Trophoblast cell (in vitro differentiated cells and primary cell): ENCODE measurements at regions not wholly inside any gene's neighbourhood (a gene's known extent, or its start where the extent isn't known, plus 50 kb on each side); places are given as distances from the start of the nearest gene placed in this dataset.

Experiments used
- DNase-seq, 2 donors: peaks; one replicate each; pipeline ENCODE4 v3.0.0-alpha.2; 2016
- H2AFZ ChIP-seq: 2 replicates; pipeline ENCODE4 v1.6.1; 2013; ENCODE audit warnings: low read length, moderate library complexity, mild to moderate bottlenecking; ENCODE audit not compliant: insufficient read depth, poor library complexity
- H2AK5ac ChIP-seq: 2 replicates; pipeline ENCODE4 v1.6.1; 2013; ENCODE audit warnings: mild to moderate bottlenecking, low read length
- H2BK120ac ChIP-seq: 2 replicates; pipeline ENCODE4 v1.6.1; 2013; ENCODE audit warnings: low read length, mild to moderate bottlenecking, moderate library complexity; ENCODE audit not compliant: insufficient read depth, poor library complexity
- H2BK12ac ChIP-seq: 2 replicates; pipeline ENCODE4 v1.6.1; 2013; ENCODE audit warnings: mild to moderate bottlenecking, low read length, moderate library complexity
- H2BK5ac ChIP-seq: 2 replicates; pipeline ENCODE4 v1.6.1; 2013; ENCODE audit warnings: low read length, low read depth, moderate library complexity, mild to moderate bottlenecking; ENCODE audit not compliant: poor library complexity
- H3K14ac ChIP-seq: 2 replicates; pipeline ENCODE4 v1.6.1; 2013; ENCODE audit warnings: mild to moderate bottlenecking, low read length
- H3K18ac ChIP-seq: 2 replicates; pipeline ENCODE4 v1.6.1; 2013; ENCODE audit warnings: mild to moderate bottlenecking, low read length
- H3K23ac ChIP-seq: 2 replicates; pipeline ENCODE4 v1.6.1; 2013; ENCODE audit warnings: low read length
- H3K27ac ChIP-seq: 2 replicates; pipeline ENCODE4 v1.5.1; 2013; ENCODE audit warnings: low read depth, mild to moderate bottlenecking, inconsistent platforms, low read length, moderate library complexity
- H3K27me3 ChIP-seq: 2 replicates; pipeline ENCODE4 v1.6.1; 2013; ENCODE audit warnings: inconsistent platforms, mild to moderate bottlenecking, low read length, moderate library complexity; ENCODE audit not compliant: insufficient read depth
- H3K36me3 ChIP-seq, 2 experiments: 1 replicate in 1 of 2; 2 replicates in 1 of 2; pipeline ENCODE4 v1.6.1; 2013; ENCODE audit warnings: low read length in 2 of 2, mild to moderate bottlenecking in 2 of 2, moderate library complexity in 1 of 2; ENCODE audit not compliant: insufficient read depth in 2 of 2, control insufficient read depth in 1 of 2
- H3K4ac ChIP-seq: 2 replicates; pipeline ENCODE4 v1.6.1; 2013; ENCODE audit warnings: low read depth, mild to moderate bottlenecking, low read length, moderate library complexity
- H3K4me1 ChIP-seq, 2 experiments: 1 replicate in 1 of 2; 2 replicates in 1 of 2; pipeline ENCODE4 v1.6.1; 2013; ENCODE audit warnings: low read length in 2 of 2, mild to moderate bottlenecking in 2 of 2, moderate library complexity in 1 of 2; ENCODE audit not compliant: insufficient read depth in 2 of 2, control insufficient read depth in 1 of 2
- H3K4me2 ChIP-seq: 2 replicates; pipeline ENCODE4 v1.6.1; 2013; ENCODE audit warnings: inconsistent platforms, mild to moderate bottlenecking, low read length, moderate library complexity
- H3K4me3 ChIP-seq: 2 replicates; pipeline ENCODE4 v1.5.1; 2013; ENCODE audit warnings: mild to moderate bottlenecking, low read depth, low read length, inconsistent platforms
- H3K79me1 ChIP-seq: one replicate; pipeline ENCODE4 v1.6.1; 2013; ENCODE audit warnings: low read length
- H3K79me2 ChIP-seq: 2 replicates; pipeline ENCODE4 v1.6.1; 2013; ENCODE audit warnings: low read length, mild to moderate bottlenecking; ENCODE audit not compliant: control insufficient read depth, insufficient read depth, poor library complexity
- H3K9ac ChIP-seq: 2 replicates; pipeline ENCODE4 v1.6.1; 2013; ENCODE audit warnings: mild to moderate bottlenecking, low read length
- H3K9me3 ChIP-seq: 2 replicates; pipeline ENCODE4 v1.6.1; 2013; ENCODE audit warnings: low read depth, mild to moderate bottlenecking, control low read depth, inconsistent platforms, low read length; ENCODE audit not compliant: insufficient read depth
- H4K12ac ChIP-seq: 2 replicates; pipeline ENCODE4 v1.6.1; 2013; ENCODE audit warnings: low read depth, mild to moderate bottlenecking, low read length, moderate library complexity
- H4K8ac ChIP-seq: 2 replicates; pipeline ENCODE4 v1.6.1; 2013; ENCODE audit warnings: low read depth, mild to moderate bottlenecking, low read length, moderate library complexity
- H4K91ac ChIP-seq: one replicate; pipeline ENCODE4 v1.6.1; 2013; ENCODE audit warnings: low read depth, mild to moderate bottlenecking, low read length, moderate library complexity
- WGBS: extraction: QIAGEN DNeasy Blood & Tissue Kit; methylation state at CpG from one replicate; pipeline ENCODE4 v1.1.7; 2013; ENCODE audit warnings: missing lambda C conversion rate; ENCODE audit not compliant: insufficient read length, insufficient coverage; ENCODE audit errors: extremely low coverage; 5-methylcytosine and 5-hydroxymethylcytosine counted together

DNA sequence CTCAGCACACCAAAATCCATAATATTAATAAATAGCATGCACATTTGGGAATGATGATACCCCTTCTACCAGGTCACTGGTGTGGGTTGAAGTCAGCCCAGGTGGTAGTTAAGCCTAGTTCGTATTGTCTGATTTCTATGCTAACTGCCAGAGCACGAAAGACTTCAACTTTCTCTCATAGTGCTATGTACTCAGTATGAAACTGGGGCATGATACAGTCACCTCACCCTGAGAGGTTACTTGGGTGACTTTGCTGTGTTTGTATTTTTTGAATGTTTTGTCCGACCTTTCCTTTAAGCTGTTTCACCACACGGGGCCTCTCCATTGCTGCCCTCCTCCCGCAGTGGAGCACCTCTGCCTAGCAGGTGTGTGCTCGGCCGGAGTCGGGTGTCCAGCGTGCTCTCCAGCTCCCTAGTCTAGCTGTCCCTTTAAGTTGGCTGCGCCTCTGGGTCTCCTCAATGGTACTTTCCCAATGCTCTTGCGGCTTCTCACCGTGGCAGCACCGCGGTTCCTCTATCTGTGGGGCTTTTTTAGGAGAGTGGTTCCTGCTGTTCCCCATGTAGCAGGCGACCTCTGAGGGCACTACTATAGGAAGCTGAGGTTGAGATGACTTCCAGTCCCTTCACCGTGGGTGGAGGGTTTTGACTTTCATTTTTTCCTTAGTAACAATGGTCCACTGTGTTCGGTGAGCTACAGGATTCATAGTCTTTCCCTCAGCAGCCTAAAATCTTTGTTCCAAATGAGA is 524.0 kb upstream of the PFKP start:
- Histone ChIP-seq H4K8ac (no peak overlapping the region), H3K27ac (no peak overlapping the region), H3K18ac (no peak overlapping the region), H3K4me2 (no peak overlapping the region), H3K27me3 (no peaks in the 10 kb centered on the region), H3K79me2 (no peaks in the 10 kb centered on the region), H4K91ac (no peak overlapping the region), H2BK5ac (no peak overlapping the region), H3K4me1 (no peaks in the 10 kb centered on the region), H3K23ac (no peak overlapping the region), H3K4me3 (no peak overlapping the region), H2AK5ac (no peak overlapping the region), H2BK12ac (no peak overlapping the region), H2BK120ac (no peak overlapping the region), H4K12ac (no peak overlapping the region), H3K79me1 (no peaks in the 10 kb centered on the region), H3K9ac (no peak overlapping the region), H3K9me3 (no peaks in the 10 kb centered on the region), H3K36me3 (no peaks in the 10 kb centered on the region), H2AFZ (no peak overlapping the region), H3K4ac (no peak overlapping the region), H3K14ac (no peak overlapping the region)
- no CpG with 5 or more reads among the region's 17 CpGs for WGBS
- no peak for DNase-seq

DNA sequence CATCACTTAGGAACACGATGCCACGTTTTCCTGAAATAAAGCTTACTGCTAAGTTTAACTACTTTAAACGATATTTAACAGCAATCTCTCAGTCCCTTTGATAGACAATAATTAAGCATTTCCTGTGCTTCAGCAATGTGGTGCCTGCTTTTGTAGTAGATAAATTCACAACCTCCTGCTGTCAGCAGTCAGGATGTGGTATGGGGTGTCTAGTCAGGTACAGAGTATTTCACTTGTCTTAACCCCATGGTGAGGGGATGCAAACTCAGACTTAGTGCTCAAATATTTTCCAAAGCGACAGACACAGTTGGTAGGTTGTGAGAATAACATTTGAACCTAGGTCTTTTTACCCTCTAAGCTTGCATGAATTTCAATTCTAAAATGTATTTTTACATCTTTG is 526.2 kb upstream of the PFKP start:
- WGBS: no CpG with 5 or more reads among the region's 4 CpGs
- H4K12ac ChIP-seq: no peak overlapping the region
- no peak overlapping the region for H3K18ac ChIP-seq
- H3K4me3 ChIP-seq: no peak overlapping the region
- H3K14ac ChIP-seq: no peak overlapping the region
- H3K79me1 ChIP-seq: no peaks in the 10 kb centered on the region
- no peak overlapping the region for H3K27ac ChIP-seq
- no peak overlapping the region for H3K4me2 ChIP-seq
- no peak overlapping the region for H2AFZ ChIP-seq
- no peaks in the 10 kb centered on the region for H3K27me3 ChIP-seq
- no peaks in the 10 kb centered on the region for H3K4me1 ChIP-seq
- H2BK12ac ChIP-seq: no peak overlapping the region
- DNase-seq: no peak
- no peak overlapping the region for H2AK5ac ChIP-seq
- H4K8ac ChIP-seq: no peak overlapping the region
- no peaks in the 10 kb centered on the region for H3K79me2 ChIP-seq
- no peak overlapping the region for H2BK120ac ChIP-seq
- no peak overlapping the region for H4K91ac ChIP-seq
- no peak overlapping the region for H3K9ac ChIP-seq
- no peak overlapping the region for H3K4ac ChIP-seq
- H3K23ac ChIP-seq: no peak overlapping the region
- no peak overlapping the region for H2BK5ac ChIP-seq
- no peaks in the 10 kb centered on the region for H3K9me3 ChIP-seq
- H3K36me3 ChIP-seq: no peaks in the 10 kb centered on the region

DNA sequence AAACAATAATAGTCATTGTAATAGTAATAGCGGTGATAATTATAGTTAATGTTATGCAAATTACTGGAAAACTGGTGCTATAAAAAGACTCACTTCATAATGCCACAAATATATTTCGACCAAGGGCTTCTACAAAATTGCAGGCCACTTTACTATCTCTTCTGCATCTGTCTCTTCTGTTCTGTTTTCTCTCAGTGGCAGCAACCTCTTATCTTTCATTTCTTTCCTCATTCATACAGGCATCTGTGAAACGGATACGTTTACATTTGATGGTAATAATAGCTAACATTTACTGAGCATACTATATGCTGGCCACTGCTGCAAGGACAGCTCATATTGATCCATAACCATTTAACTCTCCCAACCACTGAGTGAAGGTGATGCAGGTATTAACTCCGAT is 537.4 kb upstream of the PFKP start:
- no peak overlapping the region for H2BK12ac ChIP-seq
- no peak overlapping the region for H3K4me2 ChIP-seq
- no peak overlapping the region for H2BK120ac ChIP-seq
- H3K18ac ChIP-seq: no peak overlapping the region
- H2BK5ac ChIP-seq: no peak overlapping the region
- no peak overlapping the region for H3K4me3 ChIP-seq
- H3K36me3 ChIP-seq: no peaks in the 10 kb centered on the region
- H2AK5ac ChIP-seq: no peak overlapping the region
- H3K23ac ChIP-seq: no peak overlapping the region
- no peak overlapping the region for H3K9ac ChIP-seq
- H3K4ac ChIP-seq: no peak overlapping the region
- DNase-seq: no peak
- no peaks in the 10 kb centered on the region for H3K79me2 ChIP-seq
- H3K9me3 ChIP-seq: peaks cover 2% of the 10 kb centered on the region
- no peak overlapping the region for H4K8ac ChIP-seq
- H3K14ac ChIP-seq: no peak overlapping the region
- H3K79me1 ChIP-seq: no peaks in the 10 kb centered on the region
- no CpG with 5 or more reads among the region's 5 CpGs for WGBS
- H2AFZ ChIP-seq: no peak overlapping the region
- H3K27ac ChIP-seq: no peak overlapping the region
- H3K27me3 ChIP-seq: no peaks in the 10 kb centered on the region
- no peaks in the 10 kb centered on the region for H3K4me1 ChIP-seq
- H4K12ac ChIP-seq: no peak overlapping the region
- H4K91ac ChIP-seq: no peak overlapping the region

GRCh38 chr10:2525781-2526180 is 541.6 kb upstream of the PFKP start:
- WGBS: no CpG with 5 or more reads among the region's 12 CpGs
- Histone ChIP-seq H3K79me2 (no peaks in the 10 kb centered on the region), H3K9ac (no peak overlapping the region), H3K9me3 (peaks cover 4% of the 10 kb centered on the region), H3K4me2 (no peak overlapping the region), H3K27ac (no peak overlapping the region), H2BK5ac (no peak overlapping the region), H3K36me3 (no peaks in the 10 kb centered on the region), H4K8ac (no peak overlapping the region), H3K14ac (no peak overlapping the region), H3K18ac (no peak overlapping the region), H3K23ac (no peak overlapping the region), H4K12ac (no peak overlapping the region), H3K4me3 (no peak overlapping the region), H2AFZ (no peak overlapping the region), H3K4me1 (no peaks in the 10 kb centered on the region), H4K91ac (no peak overlapping the region), H3K79me1 (no peaks in the 10 kb centered on the region), H2BK120ac (no peak overlapping the region), H2AK5ac (no peak overlapping the region), H2BK12ac (no peak overlapping the region), H3K27me3 (no peaks in the 10 kb centered on the region), H3K4ac (no peak overlapping the region)
- DNase-seq: no peak
